A549 (cell line): ENCODE measurements at regions not wholly inside any gene's neighbourhood (a gene's known extent, or its start where the extent isn't known, plus 50 kb on each side); places are given as distances from the start of the nearest gene placed in this dataset.
"Not testable (repeated sequence)": the region's sequence is repeated elsewhere in the genome, so short reads cannot be mapped to it uniquely, and the experiment has no call there.

Experiments
- ATAC-seq, 2 experiments: fragments of 200-7000 bp in 1 of 2; fragments of >200 bp in 1 of 2; cut with Nextera tagmentation in 1 of 2; cut with Tn5 transposase in 1 of 2; 3 replicates each; pipeline versions ENCODE4 v1.8.0 to v1.9.1; 2018 to 2020; ENCODE audit warnings: mild to moderate bottlenecking in 1 of 2, moderate library complexity in 1 of 2
- CTCF ChIA-PET: fragments of 300-600 bp; sonication (Branson Sonifier 250); formaldehyde crosslinking; extraction: SDS; loops from one replicate; lab custom pipeline; 2021; ENCODE audit warnings: antibody characterized with exemption, inconsistent platforms; lab: Yijun Ruan, JAX
- POLR2A ChIA-PET: fragments of 350-600 bp; formaldehyde crosslinking; extraction: SDS; loops from one replicate; lab custom pipeline; 2021; ENCODE audit warnings: antibody characterized with exemption, inconsistent platforms; lab: Yijun Ruan, JAX
- DNase-seq, 2 experiments: peaks; one replicate each; pipeline versions ENCODE4 v3.0.0 to v3.0.0-alpha.2; 2011 to 2016; ENCODE audit warnings: low read depth in 1 of 2, low spot score in 1 of 2
- FAIRE-seq: peaks from 2 replicates; lab custom pipeline; 2011; peaks lifted over from hg19 to GRCh38; lab: Jason Lieb, UNC
- H3K27ac ChIP-seq, 2 experiments: fragments of >200 bp; sonication (Bioruptor Twin); formaldehyde crosslinking; 3 replicates each; pipeline ENCODE4 v1.5.1; 2016 to 2017
- H3K4me1 ChIP-seq: fragments of >200 bp; sonication (Bioruptor Twin); formaldehyde crosslinking; 3 replicates; pipeline ENCODE4 v1.6.1; 2016
- H3K4me2 ChIP-seq: fragments of >200 bp; sonication (Bioruptor Twin); formaldehyde crosslinking; 3 replicates; pipeline ENCODE4 v1.6.1; 2016
- H3K4me3 ChIP-seq: fragments of >200 bp; sonication (Bioruptor Twin); formaldehyde crosslinking; 3 replicates; pipeline ENCODE4 v1.5.1; 2016
- H3K9me3 ChIP-seq: fragments of >200 bp; sonication (Bioruptor Twin); formaldehyde crosslinking; 3 replicates; pipeline ENCODE4 v1.6.1; 2016
- CEBPB ChIP-seq, 2 experiments: fragments of >200 bp in 1 of 2; sonication (Bioruptor Twin) in 1 of 2; formaldehyde crosslinking in 1 of 2; IDR thresholded peaks; 2 replicates each; pipeline ENCODE4 v1.6.1; 2012 to 2016
- CTCF ChIP-seq: fragments of >200 bp; sonication (Bioruptor Twin); formaldehyde crosslinking; IDR thresholded peaks from 3 replicates; pipeline ENCODE4 v1.5.1; 2016
- ELK1 ChIP-seq: fragments of 150-350 bp; IDR thresholded peaks from 2 replicates; pipeline ENCODE4 v1.6.1; 2014; ENCODE audit warnings: low read depth, mild to moderate bottlenecking, low read length
- HDAC2 ChIP-seq: fragments of 200-600 bp; sonication (generic); IDR thresholded peaks from 2 replicates; pipeline ENCODE4 v1.6.1; 2016
- HEYL ChIP-seq: fragments of 250-450 bp; sonication (Bioruptor Pico); IDR thresholded peaks from 2 replicates; pipeline ENCODE4 v1.8.0; 2021; ENCODE audit warnings: mild to moderate bottlenecking, moderate library complexity
- JUN ChIP-seq, 2 experiments: fragments of >200 bp; sonication (Bioruptor Twin); formaldehyde crosslinking; IDR thresholded peaks; 2 replicates in 1 of 2; 3 replicates in 1 of 2; pipeline ENCODE4 v1.6.1; 2016 to 2017
- PHF8 ChIP-seq: fragments of 200-600 bp; sonication (generic); IDR thresholded peaks from 2 replicates; pipeline ENCODE4 v1.6.1; 2016; ENCODE audit warnings: low read depth, mild to moderate bottlenecking, antibody characterized with exemption, moderate library complexity, borderline replicate concordance
- RCOR1 ChIP-seq: fragments of 150-350 bp; IDR thresholded peaks from 2 replicates; pipeline ENCODE4 v1.6.1; 2014; ENCODE audit warnings: antibody characterized with exemption, low read length, low read depth
- RFX5 ChIP-seq: fragments of 450-650 bp; IDR thresholded peaks from 2 replicates; pipeline ENCODE4 v1.7.1; 2014; ENCODE audit warnings: antibody characterized with exemption, mild to moderate bottlenecking, moderate library complexity
- TFCP2L1 ChIP-seq: fragments of 250-450 bp; sonication (Bioruptor Pico); IDR thresholded peaks from 2 replicates; pipeline ENCODE4 v1.5.0; 2021; ENCODE audit warnings: mild to moderate bottlenecking
- ZC3H11A ChIP-seq: fragments of 450-650 bp; IDR thresholded peaks from 2 replicates; pipeline ENCODE4 v1.6.1; 2014; ENCODE audit warnings: antibody characterized with exemption, mild to moderate bottlenecking
- ZSCAN20 ChIP-seq: fragments of 250-450 bp; sonication (Bioruptor Pico); IDR thresholded peaks from 2 replicates; pipeline ENCODE4 v1.8.0; 2022; ENCODE audit warnings: mild to moderate bottlenecking, moderate library complexity
- WGBS: methylation state at CpG from one replicate; pipeline ENCODE4 v1.1.6; 2017; ENCODE audit errors: missing lambda C conversion rate; 5-methylcytosine and 5-hydroxymethylcytosine counted together
- TF ChIP-seq, protein P1 (sequence below): fragments of >200 bp; sonication (Bioruptor Twin); formaldehyde crosslinking; IDR thresholded peaks from 2 replicates; pipeline ENCODE4 v1.6.1; 2016
- TF ChIP-seq, protein P2 (sequence below): IDR thresholded peaks from 2 replicates; pipeline ENCODE4 v1.6.1; 2012

GRCh38 chr1:66424530-66424929 lies 109.4 kb upstream of the SGIP1 start:
- DNase-seq, H3K27ac ChIP-seq, H3K4me3 ChIP-seq, H3K9me3 ChIP-seq, CTCF ChIA-PET, ATAC-seq, FAIRE-seq, H3K4me1 ChIP-seq, H3K4me2 ChIP-seq, POLR2A ChIA-PET: not testable (repeated sequence)
- WGBS, result 55% methylated on average over 2 of the region's 3 CpGs

- no peak overlapping the region for H3K4me2 ChIP-seq
- DNase-seq, result no peak
- 51% methylated on average over 4 of the region's 4 CpGs for WGBS
- no peak overlapping the region for H3K27ac ChIP-seq
- H3K4me1 ChIP-seq, result no peaks in the 10 kb centered on the region
- H3K4me3 ChIP-seq, result no peak overlapping the region
- TF ChIP-seq HEYL (CRISPR knock-in tag) (no peak), HDAC2 (no peak), CTCF (no peak), RFX5 (no peak), ZC3H11A (no peak), ZSCAN20 (CRISPR knock-in tag) (no peak), RCOR1 (no peak), TFCP2L1 (CRISPR knock-in tag) (no peak)
- TF ChIP-seq, protein P1, sequence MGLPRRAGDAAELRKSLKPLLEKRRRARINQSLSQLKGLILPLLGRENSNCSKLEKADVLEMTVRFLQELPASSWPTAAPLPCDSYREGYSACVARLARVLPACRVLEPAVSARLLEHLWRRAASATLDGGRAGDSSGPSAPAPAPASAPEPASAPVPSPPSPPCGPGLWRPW, result no peak
- TF ChIP-seq, protein P2, sequence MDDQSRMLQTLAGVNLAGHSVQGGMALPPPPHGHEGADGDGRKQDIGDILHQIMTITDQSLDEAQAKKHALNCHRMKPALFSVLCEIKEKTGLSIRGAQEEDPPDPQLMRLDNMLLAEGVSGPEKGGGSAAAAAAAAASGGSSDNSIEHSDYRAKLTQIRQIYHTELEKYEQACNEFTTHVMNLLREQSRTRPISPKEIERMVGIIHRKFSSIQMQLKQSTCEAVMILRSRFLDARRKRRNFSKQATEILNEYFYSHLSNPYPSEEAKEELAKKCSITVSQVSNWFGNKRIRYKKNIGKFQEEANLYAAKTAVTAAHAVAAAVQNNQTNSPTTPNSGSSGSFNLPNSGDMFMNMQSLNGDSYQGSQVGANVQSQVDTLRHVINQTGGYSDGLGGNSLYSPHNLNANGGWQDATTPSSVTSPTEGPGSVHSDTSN, result no peak
- H3K9me3 ChIP-seq, result peaks cover 19% of the 10 kb centered on the region; the same call in 2 of the 3 replicates
- ChIA-PET CTCF (interaction anchor here (0.6 kb wide), 1 partner anchor 339 kb away, joined by 3 read pairs; no protein-coding TSS in a partner anchor), POLR2A (no interaction called here)
- ATAC-seq, result no peak
- no peak for FAIRE-seq
These were observed 107.6 kb upstream of the SGIP1 start for GRCh38 chr1:66426239-66426853.

- H3K4me3 ChIP-seq, POLR2A ChIA-PET, H3K4me2 ChIP-seq, H3K4me1 ChIP-seq, FAIRE-seq, DNase-seq, H3K27ac ChIP-seq, ATAC-seq: not testable (repeated sequence)
- peaks cover 19% of the 10 kb centered on the region; the same call in 2 of the 3 replicates for H3K9me3 ChIP-seq
- CTCF ChIA-PET, result interaction anchor here (1.0 to 1.5 kb wide), 3 partner anchors 16 to 188 kb away, joined by 3 to 6 read pairs (median 3); no protein-coding TSS in a partner anchor
These were observed 103.1 kb upstream of the SGIP1 start for GRCh38 chr1:66430815-66431214.

GRCh38 chr1:66431999-66432398 lies 102.0 kb upstream of the SGIP1 start:
- FAIRE-seq, result no peak
- CTCF ChIA-PET, result interaction anchor here (1.5 kb wide), 2 partner anchors 13 to 190 kb away, joined by 6 to 10 read pairs; no protein-coding TSS in a partner anchor
- TF ChIP-seq ELK1 (no peak), JUN (IDR thresholded peaks at IDR 0.05) (no peak), CEBPB (IDR thresholded peaks at IDR 0.05) (no peak), PHF8 (no peak), RCOR1 (no peak), ZC3H11A (no peak)

More at GRCh38 chr1:66431999-66432398, 102.0 kb upstream of the SGIP1 start:
- peaks cover 19% of the 10 kb centered on the region; the same call in 2 of the 3 replicates for H3K9me3 ChIP-seq
- WGBS, result 90% methylated on average over 2 of the region's 2 CpGs
- H3K4me3 ChIP-seq, result no peak overlapping the region
- H3K27ac ChIP-seq, result no peak overlapping the region
- POLR2A ChIA-PET, result no interaction called here
- no peak for ATAC-seq
- peaks cover 12% of the 10 kb centered on the region for H3K4me1 ChIP-seq
- DNase-seq, result no peak
- no peak overlapping the region for H3K4me2 ChIP-seq
